Epithelial cell of esophagus (primary cell): ENCODE measurements at regions not wholly inside any gene's neighbourhood (a gene's known extent, or its start where the extent isn't known, plus 50 kb on each side); places are given as distances from the start of the nearest gene placed in this dataset.

Experiments used
- DNase-seq: peaks from one replicate; pipeline ENCODE4 v3.0.0; 2010; ENCODE audit warnings: low read depth
- H3K4me3 ChIP-seq: 2 replicates; pipeline ENCODE4 v1.5.1; 2011; ENCODE audit warnings: mild to moderate bottlenecking, low read length, control low read depth
- TF ChIP-seq, protein P1 (sequence below): IDR thresholded peaks from 2 replicates; pipeline ENCODE4 v1.5.1; 2011; ENCODE audit warnings: low read depth, mild to moderate bottlenecking, low read length, control low read depth, inconsistent platforms; ENCODE audit not compliant: insufficient read depth; ENCODE audit errors: missing control alignments

DNA sequence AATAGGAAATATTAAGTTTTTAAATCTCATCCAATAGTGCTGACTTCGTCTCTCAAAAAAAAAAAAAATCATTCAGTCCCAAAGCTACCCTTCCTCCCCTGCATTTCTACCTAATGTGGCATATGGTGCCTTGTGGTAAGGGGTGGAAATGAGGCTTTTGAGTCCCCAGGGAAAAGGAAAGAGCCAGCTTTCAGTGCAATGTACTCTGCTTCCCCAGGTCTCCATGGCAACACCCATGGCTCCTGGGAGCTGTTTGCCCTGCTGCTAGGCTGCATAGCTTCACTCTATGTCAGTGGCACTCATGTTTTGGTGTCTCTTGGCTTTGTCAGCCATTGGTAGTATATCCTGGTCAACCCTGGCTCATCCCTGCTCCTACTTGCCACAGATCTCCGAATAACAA lies 175.9 kb downstream of the SLC39A8 start:
- H3K4me3 ChIP-seq, result no peak overlapping the region
- DNase-seq, result no peak
- TF ChIP-seq, protein P1, sequence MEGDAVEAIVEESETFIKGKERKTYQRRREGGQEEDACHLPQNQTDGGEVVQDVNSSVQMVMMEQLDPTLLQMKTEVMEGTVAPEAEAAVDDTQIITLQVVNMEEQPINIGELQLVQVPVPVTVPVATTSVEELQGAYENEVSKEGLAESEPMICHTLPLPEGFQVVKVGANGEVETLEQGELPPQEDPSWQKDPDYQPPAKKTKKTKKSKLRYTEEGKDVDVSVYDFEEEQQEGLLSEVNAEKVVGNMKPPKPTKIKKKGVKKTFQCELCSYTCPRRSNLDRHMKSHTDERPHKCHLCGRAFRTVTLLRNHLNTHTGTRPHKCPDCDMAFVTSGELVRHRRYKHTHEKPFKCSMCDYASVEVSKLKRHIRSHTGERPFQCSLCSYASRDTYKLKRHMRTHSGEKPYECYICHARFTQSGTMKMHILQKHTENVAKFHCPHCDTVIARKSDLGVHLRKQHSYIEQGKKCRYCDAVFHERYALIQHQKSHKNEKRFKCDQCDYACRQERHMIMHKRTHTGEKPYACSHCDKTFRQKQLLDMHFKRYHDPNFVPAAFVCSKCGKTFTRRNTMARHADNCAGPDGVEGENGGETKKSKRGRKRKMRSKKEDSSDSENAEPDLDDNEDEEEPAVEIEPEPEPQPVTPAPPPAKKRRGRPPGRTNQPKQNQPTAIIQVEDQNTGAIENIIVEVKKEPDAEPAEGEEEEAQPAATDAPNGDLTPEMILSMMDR, result no peak

DNA sequence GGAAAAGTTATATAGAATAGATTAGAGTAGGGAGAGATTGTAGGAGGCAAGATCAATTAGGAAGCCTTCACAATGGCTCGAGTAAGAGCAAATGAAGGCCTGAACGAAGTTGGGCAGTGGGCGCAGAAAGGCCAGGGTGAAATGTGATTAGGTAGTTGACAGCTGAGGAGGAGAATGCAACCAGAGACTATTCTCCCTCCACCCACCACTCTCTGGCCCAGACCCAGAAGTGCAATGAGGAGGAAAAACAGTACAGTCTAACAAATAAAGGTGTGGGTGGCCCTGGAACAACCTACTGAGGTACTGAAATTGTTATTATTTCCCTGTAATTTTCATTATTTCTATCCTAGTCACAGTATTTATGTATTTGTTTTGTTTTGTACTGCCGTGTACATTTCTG lies 176.7 kb downstream of the SLC39A8 start:
- TF ChIP-seq, protein P1, result no peak
- DNase-seq, result no peak

DNA sequence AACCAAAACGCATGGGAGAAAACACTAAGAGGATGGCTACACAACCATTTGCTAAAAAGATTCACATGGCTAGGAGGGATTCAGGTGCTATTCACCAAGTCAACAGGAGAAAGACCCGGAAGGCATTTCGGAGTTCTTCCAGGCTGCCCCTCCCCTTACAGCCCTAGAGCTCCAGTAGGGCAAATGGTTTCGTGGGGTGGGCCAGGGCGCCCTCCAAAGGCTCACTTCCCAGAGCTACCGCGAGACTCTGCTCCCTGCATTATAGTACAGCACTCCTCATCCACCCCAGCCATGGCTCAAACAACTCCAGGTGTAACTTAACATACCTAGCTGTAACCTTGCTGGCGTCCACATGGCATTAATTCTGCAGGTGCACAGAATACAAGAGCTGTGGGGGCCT lies 179.7 kb downstream of the SLC39A8 start:
- TF ChIP-seq, protein P1, result no peak
- no peak overlapping the region for H3K4me3 ChIP-seq

More for the DNA sequence above, 176.7 kb downstream of the SLC39A8 start:
- no peak overlapping the region for H3K4me3 ChIP-seq

DNA sequence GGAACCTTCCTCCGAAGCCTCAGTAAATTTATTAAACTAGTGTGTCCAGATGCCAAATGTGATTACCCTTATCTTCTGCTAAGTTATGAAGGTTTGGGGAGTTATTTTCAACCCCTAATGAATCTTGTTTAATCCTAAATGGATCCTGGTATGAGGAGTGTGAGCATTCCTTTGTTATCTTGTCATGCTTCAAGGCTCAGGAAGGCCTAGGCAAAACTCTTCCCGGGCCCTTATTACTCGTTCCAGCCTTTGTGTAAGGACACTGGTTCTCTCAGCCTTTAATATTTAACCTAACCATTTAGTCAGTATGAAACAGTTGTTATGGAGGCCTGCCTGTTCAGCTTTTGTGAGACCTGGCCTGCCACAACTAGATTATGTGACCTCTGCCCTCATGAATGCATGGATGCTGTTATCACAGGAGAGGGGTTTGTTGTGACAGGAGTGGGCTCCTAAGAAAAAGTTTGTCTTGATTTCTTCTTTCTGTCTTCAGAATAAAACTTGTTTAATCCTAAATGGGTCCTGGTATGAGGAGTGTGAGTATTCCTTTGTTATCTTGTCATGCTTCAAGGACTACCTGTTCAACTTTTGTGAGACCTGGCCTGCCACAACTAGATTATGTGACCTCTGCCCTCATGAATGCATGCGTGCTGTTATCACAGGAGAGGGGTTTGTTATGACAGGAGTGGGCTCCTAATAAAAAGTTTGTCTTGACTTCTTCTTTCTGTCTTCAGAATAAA lies 181.7 kb downstream of the SLC39A8 start:
- TF ChIP-seq, protein P1, result no peak
- peak; percentile 8 for DNase-seq
- no peak overlapping the region for H3K4me3 ChIP-seq

More for the DNA sequence above, 179.7 kb downstream of the SLC39A8 start:
- no peak for DNase-seq

DNA sequence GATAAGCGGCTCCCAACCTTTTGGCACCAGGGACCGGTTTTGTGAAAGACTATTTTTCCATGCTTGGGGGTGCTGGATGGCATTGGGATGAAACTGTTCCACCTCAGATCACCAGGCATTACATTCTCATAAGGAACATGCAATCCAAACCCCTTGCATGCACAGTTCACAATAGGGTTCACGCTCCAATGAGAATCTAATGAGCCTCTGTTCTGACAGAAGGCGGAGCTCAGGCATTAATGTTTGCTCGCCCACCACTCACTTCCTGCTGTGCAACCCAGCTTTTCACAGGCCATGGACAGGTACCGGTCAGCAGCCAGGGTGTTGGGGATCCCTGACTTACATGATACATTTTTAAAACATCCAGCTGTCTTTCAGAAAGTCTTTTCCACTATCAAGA lies 187.3 kb downstream of the SLC39A8 start:
- no peak overlapping the region for H3K4me3 ChIP-seq
- DNase-seq, result no peak
- TF ChIP-seq, protein P1, result no peak

DNA sequence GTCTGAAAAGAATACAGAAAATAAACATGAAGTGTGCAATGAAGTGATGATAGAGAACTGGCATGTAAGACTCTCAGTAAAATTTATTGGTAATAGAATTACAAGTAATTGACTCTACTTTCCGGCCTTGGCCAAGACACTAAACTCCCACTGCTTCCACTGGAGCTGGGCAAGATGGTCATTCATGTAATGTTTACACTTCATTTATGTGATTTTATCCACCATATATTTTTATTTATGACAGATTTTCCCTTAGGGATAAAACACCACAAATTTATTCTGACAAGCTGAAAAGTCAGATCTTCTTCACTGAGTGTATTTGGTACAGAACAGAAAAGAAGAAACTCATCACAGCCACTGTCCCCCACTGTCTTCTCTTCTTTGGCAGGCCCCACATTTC lies 191.9 kb downstream of the SLC39A8 start:
- TF ChIP-seq, protein P1, result no peak
- no peak overlapping the region for H3K4me3 ChIP-seq
- DNase-seq, result no peak

DNA sequence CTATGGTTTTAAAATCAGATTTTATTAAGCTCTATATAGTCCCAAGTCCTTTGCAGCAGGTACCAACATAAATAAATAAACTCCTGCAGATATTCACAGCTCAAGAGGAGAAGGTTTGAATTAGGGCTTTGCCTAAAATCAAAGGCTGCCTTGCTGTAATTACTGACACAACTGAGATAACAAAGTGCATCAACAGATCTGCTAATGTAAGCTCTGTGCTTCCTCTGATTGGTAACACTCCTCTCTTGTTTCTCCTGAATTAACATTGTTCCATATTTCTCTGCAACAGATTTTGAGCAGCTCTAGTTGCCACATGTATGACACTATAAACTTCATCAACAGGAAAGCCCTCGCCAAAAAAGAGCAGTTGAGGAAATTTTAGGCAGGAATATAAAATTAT lies 193.6 kb downstream of the SLC39A8 start:
- TF ChIP-seq, protein P1, result no peak
- H3K4me3 ChIP-seq, result no peak overlapping the region
- DNase-seq, result no peak
